Thoracic aorta (tissue), 2 donors: ENCODE measurements at regions not wholly inside any gene's neighbourhood (a gene's known extent, or its start where the extent isn't known, plus 50 kb on each side); places are given as distances from the start of the nearest gene placed in this dataset.

Experiments used
- ATAC-seq: fragments of 150-250 bp; one replicate; pipeline ENCODE4 v1.8.0; 2017; ENCODE audit warnings: low read depth; ENCODE audit not compliant: insufficient number of reproducible peaks, low FRiP score
- DNase-seq: peaks from one replicate; pipeline ENCODE4 v3.0.0-alpha.2; 2020; ENCODE audit warnings: low spot score
- H3K27ac ChIP-seq, 2 donors: fragments of 200-600 bp; sonication (generic); 1 replicate in 1 of 2; 2 replicates in 1 of 2; pipeline ENCODE4 v1.5.1; 2016; ENCODE audit warnings: mild to moderate bottlenecking in 2 of 2, moderate library complexity in 2 of 2
- H3K27me3 ChIP-seq: fragments of 200-600 bp; sonication (generic); replicated peaks from 2 replicates; pipeline ENCODE4 v1.6.0; 2016; ENCODE audit warnings: mild to moderate bottlenecking; ENCODE audit not compliant: insufficient read depth
- H3K36me3 ChIP-seq: fragments of 200-600 bp; sonication (generic); one replicate; pipeline ENCODE4 v1.5.1; 2016
- H3K4me1 ChIP-seq, 2 donors: fragments of 200-600 bp; sonication (generic); 1 replicate in 1 of 2; 2 replicates in 1 of 2; pipeline versions ENCODE4 v1.5.1 to v1.6.0; 2016; ENCODE audit warnings: low read depth in 2 of 2, mild to moderate bottlenecking in 1 of 2; ENCODE audit not compliant: control insufficient read depth in 1 of 2
- H3K4me3 ChIP-seq: fragments of 200-600 bp; sonication (generic); 2 replicates; pipeline ENCODE4 v1.5.1; 2016; ENCODE audit warnings: mild to moderate bottlenecking
- H3K9me3 ChIP-seq: fragments of 200-600 bp; sonication (generic); 2 replicates; pipeline ENCODE4 v1.5.1; 2016
- CTCF ChIP-seq: fragments of 200-600 bp; sonication (generic); IDR thresholded peaks from one replicate; pipeline ENCODE4 v1.5.1; 2019; ENCODE audit warnings: antibody characterized with exemption

GRCh38 chr5:7190712-7191250 lies 205.2 kb upstream of the ADCY2 start:
- no peak overlapping the region for H3K4me3 ChIP-seq
- no peaks in the 10 kb centered on the region for H3K27me3 ChIP-seq
- no peak overlapping the region for H3K27ac ChIP-seq
- no peak for TF ChIP-seq CTCF
- H3K9me3 ChIP-seq, result no peaks in the 10 kb centered on the region
- no peak for ATAC-seq
- H3K4me1 ChIP-seq, result no peaks in the 10 kb centered on the region
- no peak for DNase-seq
- no peaks in the 10 kb centered on the region for H3K36me3 ChIP-seq

- H3K4me1 ChIP-seq, result no peaks in the 10 kb centered on the region
- H3K4me3 ChIP-seq, result no peak overlapping the region
- TF ChIP-seq CTCF, result no peak
- no peaks in the 10 kb centered on the region for H3K9me3 ChIP-seq
- no peak overlapping the region for H3K27ac ChIP-seq
- no peak for DNase-seq
- H3K27me3 ChIP-seq, result no peaks in the 10 kb centered on the region
- no peak for ATAC-seq
- no peaks in the 10 kb centered on the region for H3K36me3 ChIP-seq
These were observed 203.9 kb upstream of the ADCY2 start for GRCh38 chr5:7192016-7192415.

GRCh38 chr5:7202846-7203245 lies 193.1 kb upstream of the ADCY2 start:
- H3K4me1 ChIP-seq, result no peaks in the 10 kb centered on the region
- no peaks in the 10 kb centered on the region for H3K27me3 ChIP-seq
- H3K9me3 ChIP-seq, result no peaks in the 10 kb centered on the region
- DNase-seq (no peak), ATAC-seq (no peak)
- H3K27ac ChIP-seq, result no peak overlapping the region
- no peak for TF ChIP-seq CTCF
- no peak overlapping the region for H3K4me3 ChIP-seq
- H3K36me3 ChIP-seq, result no peaks in the 10 kb centered on the region

GRCh38 chr5:7207979-7208378 lies 188.0 kb upstream of the ADCY2 start:
- Histone ChIP-seq H3K27ac (no peak overlapping the region), H3K4me1 (peaks cover 0 to 10% of the 10 kb centered on the region in 2 donors), H3K4me3 (no peak overlapping the region), H3K36me3 (no peaks in the 10 kb centered on the region), H3K27me3 (no peaks in the 10 kb centered on the region), H3K9me3 (no peaks in the 10 kb centered on the region)
- DNase-seq, result no peak
- no peak for ATAC-seq
- TF ChIP-seq CTCF, result no peak

- no peaks in the 10 kb centered on the region for H3K27me3 ChIP-seq
- no peaks in the 10 kb centered on the region for H3K36me3 ChIP-seq
- no peak for TF ChIP-seq CTCF
- peaks cover 0 to 10% of the 10 kb centered on the region in 2 donors for H3K4me1 ChIP-seq
- H3K9me3 ChIP-seq, result no peaks in the 10 kb centered on the region
- DNase-seq (no peak), ATAC-seq (no peak)
- H3K4me3 ChIP-seq, result no peak overlapping the region
- H3K27ac ChIP-seq, result peak overlapping the region in 1 of 2 donors; percentile 35
These were observed 187.0 kb upstream of the ADCY2 start for GRCh38 chr5:7208938-7209337.
